GM12874 (cell line): ENCODE measurements at regions not wholly inside any gene's neighbourhood (a gene's known extent, or its start where the extent isn't known, plus 50 kb on each side); places are given as distances from the start of the nearest gene placed in this dataset.

Source experiments
- CTCF ChIP-seq: IDR thresholded peaks from 2 replicates; pipeline ENCODE4 v1.5.1; 2011; ENCODE audit warnings: low read depth, mild to moderate bottlenecking, control low read depth, low read length, moderate library complexity; ENCODE audit not compliant: insufficient read depth

- TF ChIP-seq CTCF = no peak
These were observed 235.5 kb upstream of the EEF2KMT start for GRCh38 chr16:5333126-5333525.

- TF ChIP-seq CTCF = no peak
These were observed 232.5 kb upstream of the EEF2KMT start for GRCh38 chr16:5330058-5330457.

GRCh38 chr16:5328546-5328945 is 231.0 kb upstream of the EEF2KMT start:
- TF ChIP-seq CTCF = no peak

GRCh38 chr16:5326395-5326794 is 228.8 kb upstream of the EEF2KMT start:
- no peak for TF ChIP-seq CTCF

- no peak for TF ChIP-seq CTCF
These were observed 228.3 kb upstream of the EEF2KMT start for GRCh38 chr16:5325932-5326331.

- no peak for TF ChIP-seq CTCF
These were observed 225.9 kb upstream of the EEF2KMT start for GRCh38 chr16:5323284-5324141.

GRCh38 chr16:5321930-5322329 is 224.3 kb upstream of the EEF2KMT start:
- no peak for TF ChIP-seq CTCF
